ENCODE measurements at regions not wholly inside any gene's neighbourhood (a gene's known extent, or its start where the extent isn't known, plus 50 kb on each side); places are given as distances from the start of the nearest gene placed in this dataset.
A peak's percentile ranks its signal among the peaks of the same experiment; 100 is the strongest.

DNA sequence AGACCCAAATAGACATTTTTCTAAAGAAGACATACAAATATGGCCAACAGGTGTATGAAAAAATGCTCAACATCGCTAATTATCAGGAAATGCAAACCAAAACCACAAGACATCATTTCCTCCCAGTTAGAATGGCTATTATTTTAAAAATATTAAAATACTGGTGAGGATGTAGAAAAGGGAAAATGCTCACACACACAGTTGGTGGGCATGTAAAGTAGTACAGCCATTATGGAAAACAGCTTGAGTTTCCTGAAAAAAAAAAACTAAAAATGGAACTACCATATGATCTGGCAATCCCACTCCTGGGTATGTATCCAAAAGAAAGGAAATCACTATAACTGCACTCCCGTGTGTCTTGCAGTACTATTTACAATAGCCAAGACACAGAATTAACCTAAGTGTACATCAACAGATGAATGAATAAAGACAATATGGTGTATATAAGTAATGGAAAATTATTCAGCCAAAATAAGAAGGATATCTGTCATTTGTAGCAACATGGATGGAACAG lies 128.9 kb upstream of the DKK2 start:
- no peak for DNase-seq (ENCODE audit: low read depth, low spot score)
- H3K4me3 ChIP-seq (ENCODE audit: low read depth, low read length): no peak overlapping the region
- POLR2A ChIA-PET: no interaction called here
- TF ChIP-seq, protein P1, sequence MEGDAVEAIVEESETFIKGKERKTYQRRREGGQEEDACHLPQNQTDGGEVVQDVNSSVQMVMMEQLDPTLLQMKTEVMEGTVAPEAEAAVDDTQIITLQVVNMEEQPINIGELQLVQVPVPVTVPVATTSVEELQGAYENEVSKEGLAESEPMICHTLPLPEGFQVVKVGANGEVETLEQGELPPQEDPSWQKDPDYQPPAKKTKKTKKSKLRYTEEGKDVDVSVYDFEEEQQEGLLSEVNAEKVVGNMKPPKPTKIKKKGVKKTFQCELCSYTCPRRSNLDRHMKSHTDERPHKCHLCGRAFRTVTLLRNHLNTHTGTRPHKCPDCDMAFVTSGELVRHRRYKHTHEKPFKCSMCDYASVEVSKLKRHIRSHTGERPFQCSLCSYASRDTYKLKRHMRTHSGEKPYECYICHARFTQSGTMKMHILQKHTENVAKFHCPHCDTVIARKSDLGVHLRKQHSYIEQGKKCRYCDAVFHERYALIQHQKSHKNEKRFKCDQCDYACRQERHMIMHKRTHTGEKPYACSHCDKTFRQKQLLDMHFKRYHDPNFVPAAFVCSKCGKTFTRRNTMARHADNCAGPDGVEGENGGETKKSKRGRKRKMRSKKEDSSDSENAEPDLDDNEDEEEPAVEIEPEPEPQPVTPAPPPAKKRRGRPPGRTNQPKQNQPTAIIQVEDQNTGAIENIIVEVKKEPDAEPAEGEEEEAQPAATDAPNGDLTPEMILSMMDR (IDR thresholded peaks at IDR 0.05; ENCODE audit: insufficient read depth, low read length, missing control alignments): no peak
- CTCF ChIA-PET: no interaction called here

DNA sequence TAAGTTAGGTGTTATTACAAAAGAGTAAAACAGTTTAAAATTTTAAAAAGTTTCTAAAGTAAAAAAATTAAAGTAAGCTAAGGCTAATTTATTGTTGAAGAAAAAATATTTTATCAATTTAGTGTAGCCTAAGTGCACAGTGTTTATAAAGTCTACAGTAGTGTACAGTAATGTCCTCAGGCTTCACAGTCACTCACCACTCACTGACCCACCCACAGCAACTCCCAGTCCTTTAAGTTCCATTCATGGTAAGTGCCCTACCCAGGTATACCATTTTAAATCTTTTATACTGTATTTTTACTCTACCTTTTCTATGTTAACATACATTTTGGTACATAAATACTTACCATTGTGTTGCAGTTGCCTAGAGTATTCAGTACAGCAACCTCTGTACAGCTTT lies 120.3 kb upstream of the DKK2 start:
- no peak for DNase-seq (ENCODE audit: low read depth, low spot score)
- ChIA-PET POLR2A (no interaction called here), CTCF (interaction anchor here (1.0 kb wide), 1 partner anchor 28 kb away, joined by 3 read pairs; no protein-coding TSS in a partner anchor)
- TF ChIP-seq, protein P1 (IDR thresholded peaks at IDR 0.05; ENCODE audit: insufficient read depth, low read length, missing control alignments): no peak
- H3K4me3 ChIP-seq (ENCODE audit: low read depth, low read length): no peak overlapping the region

DNA sequence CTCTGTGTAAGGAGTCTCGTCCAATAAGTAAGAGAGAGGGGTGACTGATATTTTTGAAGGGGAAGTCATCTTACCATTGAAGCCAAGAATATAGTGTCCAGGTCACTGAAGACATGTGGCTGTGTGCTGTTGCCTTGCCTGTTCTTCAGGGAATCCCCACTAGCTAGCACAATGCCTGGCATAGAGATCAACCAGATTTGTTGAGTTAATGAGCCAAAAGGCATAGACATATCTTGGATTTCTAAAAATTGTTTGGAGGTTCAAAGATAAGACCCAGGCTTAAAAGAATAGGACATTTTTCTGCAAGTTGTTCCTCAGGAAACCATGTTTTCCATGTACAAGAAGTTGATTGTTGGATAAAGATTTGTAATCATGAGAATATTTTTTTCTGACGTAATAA lies 119.3 kb upstream of the DKK2 start:
- ChIA-PET POLR2A (no interaction called here), CTCF (interaction anchor here (0.7 to 1.0 kb wide), 2 partner anchors 29 to 59 kb away, joined by 3 read pairs; no protein-coding TSS in a partner anchor)
- H3K4me3 ChIP-seq (ENCODE audit: low read depth, low read length): no peak overlapping the region
- TF ChIP-seq, protein P1 (IDR thresholded peaks at IDR 0.05; ENCODE audit: insufficient read depth, low read length, missing control alignments): no peak
- DNase-seq (ENCODE audit: low read depth, low spot score): no peak

DNA sequence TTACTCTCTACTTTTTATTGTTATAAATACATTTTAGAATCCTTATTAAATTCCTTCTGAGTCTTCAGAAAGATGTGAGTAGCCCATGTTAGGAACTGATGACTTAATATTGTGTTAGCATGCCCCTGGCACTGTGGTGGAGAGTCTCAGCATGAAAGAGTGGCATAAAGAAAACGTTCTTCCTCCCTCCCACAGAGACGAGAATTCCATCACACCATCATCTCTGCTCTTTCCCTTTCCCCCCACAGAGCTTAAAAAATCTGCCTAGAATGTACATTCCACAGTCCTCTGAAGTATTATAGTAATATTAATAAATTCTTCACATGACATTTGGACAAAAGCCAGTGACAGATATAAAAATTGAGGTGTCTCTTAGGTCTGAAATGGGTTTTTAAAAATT lies 117.8 kb upstream of the DKK2 start:
- TF ChIP-seq, protein P1 (IDR thresholded peaks at IDR 0.05; ENCODE audit: insufficient read depth, low read length, missing control alignments): no peak
- POLR2A ChIA-PET: no interaction called here
- no peak overlapping the region for H3K4me3 ChIP-seq (ENCODE audit: low read depth, low read length)

DNA sequence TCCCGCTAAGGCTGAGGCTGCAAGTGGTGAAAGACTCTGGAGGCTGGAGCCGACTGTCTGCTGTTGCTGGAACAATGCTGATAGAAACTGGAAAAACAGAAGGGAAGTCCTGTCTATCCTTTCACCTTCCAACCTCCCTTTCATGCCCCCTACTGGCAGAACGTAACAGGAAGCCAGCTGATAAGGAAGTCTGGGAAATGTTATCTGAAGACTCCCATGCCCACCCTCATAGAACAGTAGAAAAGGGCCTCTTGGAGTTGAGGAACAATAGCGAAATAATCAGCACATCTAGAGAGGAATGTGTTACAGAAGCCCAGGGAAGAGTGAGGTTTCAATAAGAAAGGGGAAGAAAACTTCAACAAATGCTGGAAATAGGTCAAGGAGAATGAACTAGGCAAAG lies 117.1 kb upstream of the DKK2 start:
- POLR2A ChIA-PET: no interaction called here
- no peak overlapping the region for H3K4me3 ChIP-seq (ENCODE audit: low read depth, low read length)
- CTCF ChIA-PET: no interaction called here
- no peak for DNase-seq (ENCODE audit: low read depth, low spot score)
- TF ChIP-seq, protein P1 (IDR thresholded peaks at IDR 0.05; ENCODE audit: insufficient read depth, low read length, missing control alignments): peak; percentile 24

More for the DNA sequence above, 117.8 kb upstream of the DKK2 start:
- no peak for DNase-seq (ENCODE audit: low read depth, low spot score)
- CTCF ChIA-PET: interaction anchor here (1.2 kb wide), 1 partner anchor 9 kb away, joined by 4 read pairs; no protein-coding TSS in a partner anchor

DNA sequence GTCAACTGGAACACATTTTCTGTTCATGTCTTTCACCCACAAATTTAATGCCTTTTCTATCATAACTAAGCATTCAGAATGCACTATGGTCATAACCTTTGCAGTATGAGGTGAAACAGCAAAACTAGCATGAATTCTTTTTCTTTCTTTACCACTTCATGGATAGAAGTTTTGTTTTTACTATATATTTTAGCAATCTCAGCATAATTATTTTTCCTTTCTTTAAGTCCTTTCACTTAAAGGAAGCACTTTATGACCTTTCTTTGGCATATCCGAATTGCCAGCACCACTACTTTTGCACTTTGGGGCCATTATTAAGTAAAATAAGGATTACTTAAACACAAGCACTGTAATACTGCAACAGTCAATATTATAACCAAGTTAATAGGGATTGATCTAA lies 115.1 kb upstream of the DKK2 start:
- CTCF ChIA-PET: no interaction called here
- no peak overlapping the region for H3K4me3 ChIP-seq (ENCODE audit: low read depth, low read length)
- POLR2A ChIA-PET: no interaction called here
- TF ChIP-seq, protein P1 (IDR thresholded peaks at IDR 0.05; ENCODE audit: insufficient read depth, low read length, missing control alignments): no peak
- DNase-seq (ENCODE audit: low read depth, low spot score): no peak
